Neural progenitor cell (in vitro differentiated cells): ENCODE measurements at regions not wholly inside any gene's neighbourhood (a gene's known extent, or its start where the extent isn't known, plus 50 kb on each side); places are given as distances from the start of the nearest gene placed in this dataset.
"Not testable (repeated sequence)": the region's sequence is repeated elsewhere in the genome, so short reads cannot be mapped to it uniquely, and the experiment has no call there.

Experiments
- CTCF ChIP-seq: fragments of 200-600 bp; sonication (generic); IDR thresholded peaks from 2 replicates; pipeline ENCODE4 v1.5.1; 2017; ENCODE audit warnings: antibody characterized with exemption, mild to moderate bottlenecking
- EZH2 ChIP-seq: fragments of 200-600 bp; sonication (generic); IDR thresholded peaks from 2 replicates; pipeline ENCODE4 v1.6.1; 2017; ENCODE audit warnings: antibody characterized with exemption, mild to moderate bottlenecking, moderate library complexity
- EZH2phosphoT487 ChIP-seq: fragments of 200-600 bp; sonication (generic); IDR thresholded peaks from 2 replicates; pipeline ENCODE4 v1.6.1; 2017; ENCODE audit warnings: antibody characterized with exemption

- TF ChIP-seq CTCF, EZH2, EZH2phosphoT487: not testable (repeated sequence)
Observed at GRCh38 chr15:84164423-84165292, 70.9 kb upstream of the GOLGA6L4 start.
